Progenitor cell of endocrine pancreas (in vitro differentiated cells): ENCODE measurements at regions not wholly inside any gene's neighbourhood (a gene's known extent, or its start where the extent isn't known, plus 50 kb on each side); places are given as distances from the start of the nearest gene placed in this dataset.

Source experiments
- DNase-seq: peaks from one replicate; pipeline ENCODE4 v3.0.0; 2021; ENCODE audit warnings: low spot score; ENCODE audit not compliant: unreplicated experiment
- H3K27ac Mint-ChIP-seq: 2 replicates; pipeline ENCODE4 v1.8.0; 2021; ENCODE audit warnings: mild to moderate bottlenecking, moderate library complexity, mixed read lengths
- H3K27me3 Mint-ChIP-seq: 2 replicates; pipeline ENCODE4 v1.8.0; 2021; ENCODE audit warnings: mixed read lengths
- H3K36me3 Mint-ChIP-seq: 2 replicates; pipeline ENCODE4 v1.8.0; 2022; ENCODE audit warnings: mixed read lengths; ENCODE audit not compliant: insufficient read depth
- H3K4me1 Mint-ChIP-seq: 2 replicates; pipeline ENCODE4 v1.8.0; 2021; ENCODE audit warnings: low read depth, mixed read lengths
- H3K4me3 Mint-ChIP-seq: 2 replicates; pipeline ENCODE4 v1.8.0; 2021; ENCODE audit warnings: low read depth, mild to moderate bottlenecking, moderate library complexity, mixed read lengths
- H3K9me3 Mint-ChIP-seq: 2 replicates; pipeline ENCODE4 v1.8.0; 2021; ENCODE audit warnings: low read depth, mixed read lengths
- CTCF ChIP-seq: fragments of 200-600 bp; sonication (generic); IDR thresholded peaks from one replicate; pipeline ENCODE4 v1.5.0; 2021; ENCODE audit warnings: antibody characterized with exemption, mild to moderate bottlenecking; ENCODE audit not compliant: unreplicated experiment

- Mint-ChIP-seq H3K9me3 (no peaks in the 10 kb centered on the region), H3K4me3 (no peak overlapping the region), H3K27me3 (no peaks in the 10 kb centered on the region), H3K27ac (no peak overlapping the region), H3K4me1 (no peaks in the 10 kb centered on the region), H3K36me3 (no peaks in the 10 kb centered on the region)
- TF ChIP-seq CTCF, result no peak
- no peak for DNase-seq
Measured at GRCh38 chr6:11951868-11952267, 60.2 kb upstream of the HIVEP1 start.

GRCh38 chr6:11950109-11950508 lies 62.0 kb upstream of the HIVEP1 start:
- no peak overlapping the region for H3K4me3 Mint-ChIP-seq
- H3K36me3 Mint-ChIP-seq, result no peaks in the 10 kb centered on the region
- no peaks in the 10 kb centered on the region for H3K4me1 Mint-ChIP-seq
- no peak overlapping the region for H3K27ac Mint-ChIP-seq
- no peak for DNase-seq
- TF ChIP-seq CTCF, result no peak
- H3K9me3 Mint-ChIP-seq, result no peaks in the 10 kb centered on the region
- H3K27me3 Mint-ChIP-seq, result no peaks in the 10 kb centered on the region

DNA sequence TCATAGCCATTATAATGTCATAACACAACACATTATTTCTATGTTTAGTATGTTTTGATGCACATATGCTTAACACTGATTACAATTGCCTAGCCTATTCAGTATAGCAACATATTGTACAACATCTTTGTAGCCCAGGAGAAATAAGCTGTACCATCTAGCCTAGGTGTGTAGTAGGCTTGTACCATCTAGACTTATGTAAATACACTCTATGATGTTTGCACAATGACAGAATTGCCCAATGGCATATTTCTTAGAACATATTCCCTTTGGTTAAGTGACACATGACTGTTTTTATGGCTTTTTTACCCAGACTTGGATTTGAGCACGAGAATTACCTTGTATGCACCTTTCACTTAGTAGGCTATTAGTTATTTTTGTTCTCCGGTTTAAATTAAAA lies 64.5 kb upstream of the HIVEP1 start:
- no peak for TF ChIP-seq CTCF
- no peaks in the 10 kb centered on the region for H3K36me3 Mint-ChIP-seq
- no peaks in the 10 kb centered on the region for H3K9me3 Mint-ChIP-seq
- H3K27ac Mint-ChIP-seq, result no peak overlapping the region
- H3K4me3 Mint-ChIP-seq, result no peak overlapping the region
- no peak for DNase-seq
- no peaks in the 10 kb centered on the region for H3K27me3 Mint-ChIP-seq
- H3K4me1 Mint-ChIP-seq, result peaks cover 9% of the 10 kb centered on the region

GRCh38 chr6:11947063-11947462 lies 65.0 kb upstream of the HIVEP1 start:
- Mint-ChIP-seq H3K27ac (no peak overlapping the region), H3K27me3 (no peaks in the 10 kb centered on the region), H3K9me3 (no peaks in the 10 kb centered on the region), H3K4me3 (no peak overlapping the region), H3K4me1 (peaks cover 11% of the 10 kb centered on the region), H3K36me3 (no peaks in the 10 kb centered on the region)
- DNase-seq, result no peak
- TF ChIP-seq CTCF, result peak; percentile 28

GRCh38 chr6:11944111-11944510 lies 68.0 kb upstream of the HIVEP1 start:
- peak overlapping the region; percentile 63 for H3K27ac Mint-ChIP-seq
- no peaks in the 10 kb centered on the region for H3K27me3 Mint-ChIP-seq
- no peak for TF ChIP-seq CTCF
- no peaks in the 10 kb centered on the region for H3K9me3 Mint-ChIP-seq
- no peak overlapping the region for H3K4me3 Mint-ChIP-seq
- H3K36me3 Mint-ChIP-seq, result no peaks in the 10 kb centered on the region
- peaks cover 11% of the 10 kb centered on the region for H3K4me1 Mint-ChIP-seq
- DNase-seq, result no peak
